ENCODE measurements at regions not wholly inside any gene's neighbourhood (a gene's known extent, or its start where the extent isn't known, plus 50 kb on each side); places are given as distances from the start of the nearest gene placed in this dataset.

DNA sequence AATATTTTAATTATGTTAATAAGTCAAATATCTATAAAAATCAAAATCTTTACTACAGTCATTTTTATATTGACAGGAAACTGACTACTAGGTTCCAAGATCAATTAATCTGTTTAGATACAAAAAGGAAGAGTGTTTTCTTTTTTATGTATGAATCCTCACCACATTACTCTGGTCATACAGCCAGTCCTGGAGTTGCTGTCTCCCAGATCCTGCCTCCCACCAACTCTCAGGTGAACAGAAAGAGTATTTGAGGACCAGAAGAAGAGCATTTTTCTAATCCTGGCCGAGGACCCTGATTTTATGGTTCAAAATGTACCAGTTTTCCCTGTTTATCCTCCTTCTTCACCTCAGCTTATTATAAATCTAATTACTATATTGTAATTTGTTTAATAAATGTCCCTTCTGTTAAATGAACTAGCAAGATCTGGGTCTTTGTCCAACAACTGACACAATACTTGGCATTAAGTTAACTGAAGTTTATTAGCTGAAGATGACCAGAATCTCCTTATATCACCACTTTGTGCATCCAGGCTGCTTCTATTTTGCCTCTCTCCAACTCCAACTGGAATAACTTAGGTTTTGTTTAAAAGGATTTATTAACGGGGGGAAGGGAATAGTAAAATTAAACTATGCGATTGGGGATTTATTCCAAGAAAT is 224.4 kb upstream of the PCDH7 start:
- TF ChIP-seq POLR2AphosphoS5 (IDR thresholded peaks at IDR 0.05; ENCODE audit: low read depth, low read length) (no peak), RNF2 (IDR thresholded peaks at IDR 0.05; ENCODE audit: borderline replicate concordance, low read depth, low read length, missing control alignments, poor library complexity, severe bottlenecking) (no peak), EGR1 (IDR thresholded peaks at IDR 0.05; ENCODE audit: borderline replicate concordance, low read depth, low read length) (no peak), RAD21 (IDR thresholded peaks at IDR 0.05 in 1 of 2, conservative IDR thresholded peaks at IDR 0.05 in 1 of 2; ENCODE audit: low read depth in 2 of 2, low read length in 2 of 2) (no peak)
- TF ChIP-seq, protein P1, sequence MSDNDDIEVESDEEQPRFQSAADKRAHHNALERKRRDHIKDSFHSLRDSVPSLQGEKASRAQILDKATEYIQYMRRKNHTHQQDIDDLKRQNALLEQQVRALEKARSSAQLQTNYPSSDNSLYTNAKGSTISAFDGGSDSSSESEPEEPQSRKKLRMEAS (IDR thresholded peaks at IDR 0.05): no peak
